ENCODE measurements at regions not wholly inside any gene's neighbourhood (a gene's known extent, or its start where the extent isn't known, plus 50 kb on each side); places are given as distances from the start of the nearest gene placed in this dataset.

- Histone ChIP-seq H3K9me3 (replicated peaks; ENCODE audit: control insufficient read depth, insufficient read depth, low read length) (no peaks in the 10 kb centered on the region), H3K27ac (ENCODE audit: control insufficient read depth, insufficient read depth) (no peak overlapping the region), H3K4me1 (ENCODE audit: control insufficient read depth, insufficient read depth, low read length) (no peaks in the 10 kb centered on the region), H2AFZ (ENCODE audit: control insufficient read depth, low read depth, low read length) (no peak overlapping the region), H3K79me2 (ENCODE audit: control insufficient read depth, insufficient read depth, low read length) (no peaks in the 10 kb centered on the region), H3K4me2 (ENCODE audit: control insufficient read depth, insufficient read depth) (no peak overlapping the region), H3K9ac (ENCODE audit: control insufficient read depth, insufficient read depth, low read length) (no peak overlapping the region), H4K20me1 (ENCODE audit: control insufficient read depth, insufficient read depth) (no peaks in the 10 kb centered on the region), H3K36me3 (ENCODE audit: control insufficient read depth in 2 of 2, insufficient read depth in 2 of 2, low read length in 1 of 2) (no peaks in the 10 kb centered on the region), H3K4me3 (no peak overlapping the region), H3K27me3 (replicated peaks in 1 of 2; ENCODE audit: control insufficient read depth in 2 of 2, insufficient read depth in 2 of 2, low read length in 1 of 2) (no peaks in the 10 kb centered on the region)
- POLR2A ChIA-PET = interaction anchor here (0.7 to 1.0 kb wide), 2 partner anchors 673 to 674 kb away, joined by 3 to 6 read pairs; no protein-coding TSS in a partner anchor
- TF ChIP-seq ZBTB4 (CRISPR knock-in tag; IDR thresholded peaks at IDR 0.05) = no peak
- TF ChIP-seq MEF2B (IDR thresholded peaks at IDR 0.05; ENCODE audit: partially characterized antibody, poor library complexity, severe bottlenecking) = no peak
- TF ChIP-seq IKZF2 (IDR thresholded peaks at IDR 0.05) = no peak
- TF ChIP-seq MTA3 (IDR thresholded peaks at IDR 0.05; ENCODE audit: borderline replicate concordance, low read length) = no peak
- TF ChIP-seq, protein P1, sequence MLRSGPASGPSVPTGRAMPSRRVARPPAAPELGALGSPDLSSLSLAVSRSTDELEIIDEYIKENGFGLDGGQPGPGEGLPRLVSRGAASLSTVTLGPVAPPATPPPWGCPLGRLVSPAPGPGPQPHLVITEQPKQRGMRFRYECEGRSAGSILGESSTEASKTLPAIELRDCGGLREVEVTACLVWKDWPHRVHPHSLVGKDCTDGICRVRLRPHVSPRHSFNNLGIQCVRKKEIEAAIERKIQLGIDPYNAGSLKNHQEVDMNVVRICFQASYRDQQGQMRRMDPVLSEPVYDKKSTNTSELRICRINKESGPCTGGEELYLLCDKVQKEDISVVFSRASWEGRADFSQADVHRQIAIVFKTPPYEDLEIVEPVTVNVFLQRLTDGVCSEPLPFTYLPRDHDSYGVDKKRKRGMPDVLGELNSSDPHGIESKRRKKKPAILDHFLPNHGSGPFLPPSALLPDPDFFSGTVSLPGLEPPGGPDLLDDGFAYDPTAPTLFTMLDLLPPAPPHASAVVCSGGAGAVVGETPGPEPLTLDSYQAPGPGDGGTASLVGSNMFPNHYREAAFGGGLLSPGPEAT (IDR thresholded peaks at IDR 0.05; ENCODE audit: low read depth) = no peak
- TF ChIP-seq DPF2 (IDR thresholded peaks at IDR 0.05) = no peak
- TF ChIP-seq BMI1 (IDR thresholded peaks at IDR 0.05; ENCODE audit: borderline replicate concordance) = no peak
- TF ChIP-seq BCL11A (IDR thresholded peaks at IDR 0.05; ENCODE audit: low read depth, low read length) = no peak
- no peak for TF ChIP-seq ZSCAN29 (IDR thresholded peaks at IDR 0.05)
- no peak for TF ChIP-seq RELA (IDR thresholded peaks at IDR 0.05; ENCODE audit: borderline replicate concordance, partially characterized antibody)
- TF ChIP-seq ZNF24 (IDR thresholded peaks at IDR 0.05) = no peak
- TF ChIP-seq, protein P2, sequence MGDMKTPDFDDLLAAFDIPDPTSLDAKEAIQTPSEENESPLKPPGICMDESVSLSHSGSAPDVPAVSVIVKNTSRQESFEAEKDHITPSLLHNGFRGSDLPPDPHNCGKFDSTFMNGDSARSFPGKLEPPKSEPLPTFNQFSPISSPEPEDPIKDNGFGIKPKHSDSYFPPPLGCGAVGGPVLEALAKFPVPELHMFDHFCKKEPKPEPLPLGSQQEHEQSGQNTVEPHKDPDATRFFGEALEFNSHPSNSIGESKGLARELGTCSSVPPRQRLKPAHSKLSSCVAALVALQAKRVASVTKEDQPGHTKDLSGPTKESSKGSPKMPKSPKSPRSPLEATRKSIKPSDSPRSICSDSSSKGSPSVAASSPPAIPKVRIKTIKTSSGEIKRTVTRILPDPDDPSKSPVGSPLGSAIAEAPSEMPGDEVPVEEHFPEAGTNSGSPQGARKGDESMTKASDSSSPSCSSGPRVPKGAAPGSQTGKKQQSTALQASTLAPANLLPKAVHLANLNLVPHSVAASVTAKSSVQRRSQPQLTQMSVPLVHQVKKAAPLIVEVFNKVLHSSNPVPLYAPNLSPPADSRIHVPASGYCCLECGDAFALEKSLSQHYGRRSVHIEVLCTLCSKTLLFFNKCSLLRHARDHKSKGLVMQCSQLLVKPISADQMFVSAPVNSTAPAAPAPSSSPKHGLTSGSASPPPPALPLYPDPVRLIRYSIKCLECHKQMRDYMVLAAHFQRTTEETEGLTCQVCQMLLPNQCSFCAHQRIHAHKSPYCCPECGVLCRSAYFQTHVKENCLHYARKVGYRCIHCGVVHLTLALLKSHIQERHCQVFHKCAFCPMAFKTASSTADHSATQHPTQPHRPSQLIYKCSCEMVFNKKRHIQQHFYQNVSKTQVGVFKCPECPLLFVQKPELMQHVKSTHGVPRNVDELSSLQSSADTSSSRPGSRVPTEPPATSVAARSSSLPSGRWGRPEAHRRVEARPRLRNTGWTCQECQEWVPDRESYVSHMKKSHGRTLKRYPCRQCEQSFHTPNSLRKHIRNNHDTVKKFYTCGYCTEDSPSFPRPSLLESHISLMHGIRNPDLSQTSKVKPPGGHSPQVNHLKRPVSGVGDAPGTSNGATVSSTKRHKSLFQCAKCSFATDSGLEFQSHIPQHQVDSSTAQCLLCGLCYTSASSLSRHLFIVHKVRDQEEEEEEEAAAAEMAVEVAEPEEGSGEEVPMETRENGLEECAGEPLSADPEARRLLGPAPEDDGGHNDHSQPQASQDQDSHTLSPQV (IDR thresholded peaks at IDR 0.05) = no peak
- no peak for TF ChIP-seq RAD51 (IDR thresholded peaks at IDR 0.05)
- TF ChIP-seq RBBP5 (conservative IDR thresholded peaks at IDR 0.05) = no peak
- no peak for TF ChIP-seq IRF4 (IDR thresholded peaks at IDR 0.05; ENCODE audit: low read depth, low read length)
- intact Hi-C loops (cut with micrococcal nuclease; ENCODE audit: unreplicated experiment) (loop anchor here (1.0 to 10.0 kb wide), 7 partner anchors 237 to 1079 kb away; no protein-coding TSS in a partner anchor), in situ Hi-C loops (cut with MboI) (loop anchor here (5.0 kb wide), 4 partner anchors 332 to 782 kb away; no protein-coding TSS in a partner anchor)
- RAD21 ChIA-PET (ENCODE audit: unreplicated experiment) = interaction anchor here (0.6 to 3.8 kb wide), 13 partner anchors 62 to 779 kb away, joined by 3 to 34 read pairs (median 4); partner anchors contain the start of gene KLF7
- FAIRE-seq (no peak), DNase-seq (ENCODE audit: low read depth, low spot score) (no peak), ATAC-seq (no peak)
- BruUV-seq (replicated peaks) = no TSS peak
- SMC1A ChIA-PET (ENCODE audit: uncharacterized antibody, unreplicated experiment) = interaction anchor here (1.0 to 3.3 kb wide), 21 partner anchors 11 to 767 kb away, joined by 3 to 24 read pairs (median 4); no protein-coding TSS in a partner anchor
- CTCF ChIA-PET = interaction anchor here (0.6 to 3.6 kb wide), 20 partner anchors 23 to 778 kb away, joined by 3 to 44 read pairs (median 4); no protein-coding TSS in a partner anchor
- WGBS (ENCODE audit: insufficient coverage, insufficient replicate concordance, low lambda C conversion rate, missing lambda C conversion rate) = 98% methylated on average over 5 of the region's 5 CpGs
Observed at GRCh38 chr2:207473931-207474235, 55.9 kb upstream of the CREB1 start.

Data from GM12878 (cell line).